ENCODE measurements at regions not wholly inside any gene's neighbourhood (a gene's known extent, or its start where the extent isn't known, plus 50 kb on each side); places are given as distances from the start of the nearest gene placed in this dataset.

DNA sequence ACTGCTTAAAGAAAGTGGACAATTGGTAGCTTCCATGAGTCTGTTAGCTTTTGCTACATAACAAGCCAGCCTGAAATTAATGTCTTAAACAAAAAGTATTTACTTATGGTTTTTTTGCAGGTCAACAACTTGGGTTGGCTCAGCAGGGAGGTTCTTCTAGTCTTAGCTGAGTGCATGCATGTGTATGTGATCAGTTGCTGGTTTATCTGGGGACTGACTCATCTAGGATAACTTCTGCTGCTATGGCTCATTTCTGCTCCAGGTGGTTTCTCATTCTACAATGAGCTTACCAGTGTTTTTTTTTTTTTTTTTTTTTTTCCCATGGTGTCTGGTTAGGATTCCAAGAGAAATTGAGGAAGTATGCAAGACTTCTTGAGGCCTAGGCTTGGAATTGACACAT lies 244.7 kb downstream of the NSUN3 start:
- no peaks in the 10 kb centered on the region for H3K27me3 ChIP-seq
- no peak overlapping the region for H3K27ac ChIP-seq
- TF ChIP-seq POLR2AphosphoS5 (IDR thresholded peaks at IDR 0.05) (no peak), POLR2A (IDR thresholded peaks at IDR 0.05) (no peak), EP300 (IDR thresholded peaks at IDR 0.05) (no peak)
- TF ChIP-seq, protein P1, sequence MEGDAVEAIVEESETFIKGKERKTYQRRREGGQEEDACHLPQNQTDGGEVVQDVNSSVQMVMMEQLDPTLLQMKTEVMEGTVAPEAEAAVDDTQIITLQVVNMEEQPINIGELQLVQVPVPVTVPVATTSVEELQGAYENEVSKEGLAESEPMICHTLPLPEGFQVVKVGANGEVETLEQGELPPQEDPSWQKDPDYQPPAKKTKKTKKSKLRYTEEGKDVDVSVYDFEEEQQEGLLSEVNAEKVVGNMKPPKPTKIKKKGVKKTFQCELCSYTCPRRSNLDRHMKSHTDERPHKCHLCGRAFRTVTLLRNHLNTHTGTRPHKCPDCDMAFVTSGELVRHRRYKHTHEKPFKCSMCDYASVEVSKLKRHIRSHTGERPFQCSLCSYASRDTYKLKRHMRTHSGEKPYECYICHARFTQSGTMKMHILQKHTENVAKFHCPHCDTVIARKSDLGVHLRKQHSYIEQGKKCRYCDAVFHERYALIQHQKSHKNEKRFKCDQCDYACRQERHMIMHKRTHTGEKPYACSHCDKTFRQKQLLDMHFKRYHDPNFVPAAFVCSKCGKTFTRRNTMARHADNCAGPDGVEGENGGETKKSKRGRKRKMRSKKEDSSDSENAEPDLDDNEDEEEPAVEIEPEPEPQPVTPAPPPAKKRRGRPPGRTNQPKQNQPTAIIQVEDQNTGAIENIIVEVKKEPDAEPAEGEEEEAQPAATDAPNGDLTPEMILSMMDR (IDR thresholded peaks at IDR 0.05), result no peak
- no peaks in the 10 kb centered on the region for H3K9me3 ChIP-seq
- H3K36me3 ChIP-seq, result no peaks in the 10 kb centered on the region
- DNase-seq (ENCODE audit: low spot score in 2 of 2), result no peak
- peaks cover 13% of the 10 kb centered on the region for H3K4me1 ChIP-seq
- no peak overlapping the region for H3K4me3 ChIP-seq

DNA sequence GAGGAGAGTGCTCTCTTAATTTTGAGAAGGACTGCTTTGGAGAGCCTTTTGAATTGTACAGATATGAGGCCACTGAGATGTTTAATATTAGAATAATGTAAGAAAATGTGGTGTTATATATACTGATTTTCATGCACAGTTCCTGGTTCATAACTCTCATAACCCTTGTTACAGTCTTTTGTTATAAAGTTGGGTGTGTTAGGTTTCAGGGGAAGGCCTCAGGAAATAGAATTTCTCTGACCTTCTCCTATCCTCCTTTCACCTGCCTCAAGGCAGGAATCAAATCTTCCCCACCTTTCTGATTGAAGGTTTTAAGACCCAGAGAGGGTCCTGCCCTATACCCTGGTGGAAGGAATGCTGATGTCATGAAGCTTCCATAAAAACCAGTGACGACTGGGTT lies 245.9 kb downstream of the NSUN3 start:
- WGBS, result 80% methylated on average over 1 of the region's 1 CpG
- TF ChIP-seq EP300 (IDR thresholded peaks at IDR 0.05) (no peak), POLR2AphosphoS5 (IDR thresholded peaks at IDR 0.05) (no peak)
- TF ChIP-seq, protein P1 (IDR thresholded peaks at IDR 0.05), result no peak
- Histone ChIP-seq H3K27ac (no peak overlapping the region), H3K9me3 (no peaks in the 10 kb centered on the region), H3K36me3 (no peaks in the 10 kb centered on the region), H3K4me1 (peaks cover 13% of the 10 kb centered on the region), H3K27me3 (no peaks in the 10 kb centered on the region), H3K4me3 (no peak overlapping the region)
- DNase-seq (ENCODE audit: low spot score in 2 of 2), result no peak

- no peaks in the 10 kb centered on the region for H3K9me3 ChIP-seq
- no peak for TF ChIP-seq POLR2A (IDR thresholded peaks at IDR 0.05)
- TF ChIP-seq POLR2AphosphoS5 (IDR thresholded peaks at IDR 0.05), result no peak
- no peak for TF ChIP-seq EP300 (IDR thresholded peaks at IDR 0.05)
- TF ChIP-seq, protein P1 (IDR thresholded peaks at IDR 0.05), result no peak
- no peaks in the 10 kb centered on the region for H3K36me3 ChIP-seq
- no peak overlapping the region for H3K27ac ChIP-seq
- no peak for DNase-seq (ENCODE audit: low spot score in 2 of 2)
- no peak overlapping the region for H3K4me3 ChIP-seq
- no peaks in the 10 kb centered on the region for H3K27me3 ChIP-seq
- H3K4me1 ChIP-seq, result peaks cover 1% of the 10 kb centered on the region
- WGBS, result 47% methylated on average over 5 of the region's 5 CpGs
Measured at GRCh38 chr3:94310341-94311135, 247.7 kb downstream of the NSUN3 start.

DNA sequence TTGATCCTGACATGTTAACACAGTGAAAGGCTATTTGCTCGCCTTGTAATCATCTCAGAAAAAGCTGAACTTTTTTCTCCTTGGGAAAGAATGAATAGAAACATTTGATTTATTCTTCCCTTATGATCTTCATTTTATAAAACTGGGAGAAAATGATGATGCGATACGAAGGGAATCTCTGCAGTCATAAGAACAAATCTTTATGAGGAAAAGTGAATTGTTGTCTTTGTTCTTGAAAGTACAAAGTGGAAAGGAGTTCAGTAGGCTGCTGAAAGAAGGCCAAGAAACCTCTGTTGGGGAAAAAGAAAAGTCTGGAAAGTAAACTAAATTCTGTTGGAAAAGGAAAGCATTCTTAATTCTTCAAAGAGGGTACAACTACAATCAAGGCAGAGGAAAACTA lies 248.8 kb downstream of the NSUN3 start:
- no peaks in the 10 kb centered on the region for H3K36me3 ChIP-seq
- DNase-seq (ENCODE audit: low spot score in 2 of 2), result no peak
- no peaks in the 10 kb centered on the region for H3K4me1 ChIP-seq
- TF ChIP-seq EP300 (IDR thresholded peaks at IDR 0.05), result no peak
- TF ChIP-seq, protein P1 (IDR thresholded peaks at IDR 0.05), result no peak
- no peak for TF ChIP-seq POLR2A (IDR thresholded peaks at IDR 0.05)
- TF ChIP-seq POLR2AphosphoS5 (IDR thresholded peaks at IDR 0.05), result no peak
- H3K9me3 ChIP-seq, result no peaks in the 10 kb centered on the region
- H3K4me3 ChIP-seq, result no peak overlapping the region
- H3K27me3 ChIP-seq, result no peaks in the 10 kb centered on the region
- no peak overlapping the region for H3K27ac ChIP-seq
- 46% methylated on average over 3 of the region's 3 CpGs for WGBS

DNA sequence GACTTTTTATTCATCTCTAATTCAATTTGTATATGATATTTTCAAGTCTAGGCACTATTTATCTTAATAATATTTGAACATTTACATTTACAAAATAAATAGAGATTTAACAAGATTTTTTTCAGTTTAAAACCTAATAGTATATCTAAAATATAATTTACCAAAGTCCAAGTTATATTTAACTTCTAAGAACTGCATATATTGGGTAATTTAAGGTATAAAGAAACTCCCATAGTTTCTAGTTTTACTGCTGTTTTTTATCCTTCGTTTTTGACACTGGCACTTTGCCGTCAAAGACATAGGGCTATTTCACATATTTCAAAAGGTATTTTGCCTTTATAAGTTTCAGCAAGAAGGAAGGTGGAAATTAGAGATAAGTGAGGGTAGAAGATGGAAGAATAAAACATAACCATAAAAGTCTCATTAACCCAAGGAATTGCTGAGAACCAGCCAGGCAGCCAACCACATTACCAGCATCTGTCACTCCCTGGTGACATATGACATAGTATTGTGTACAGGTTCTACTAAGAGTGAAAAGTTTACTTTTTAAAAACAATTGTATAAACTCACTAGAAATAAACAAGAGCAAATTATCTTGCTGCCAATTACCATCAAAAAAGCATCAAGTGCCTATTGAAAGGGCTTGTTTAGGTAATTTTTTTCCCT lies 251.5 kb downstream of the NSUN3 start:
- DNase-seq (ENCODE audit: low spot score in 2 of 2), result no peak
- WGBS, result 77% methylated on average over 2 of the region's 2 CpGs
- no peaks in the 10 kb centered on the region for H3K27me3 ChIP-seq
- H3K4me1 ChIP-seq, result no peaks in the 10 kb centered on the region
- H3K36me3 ChIP-seq, result no peaks in the 10 kb centered on the region
- H3K27ac ChIP-seq, result no peak overlapping the region
- no peak overlapping the region for H3K4me3 ChIP-seq
- TF ChIP-seq POLR2A (IDR thresholded peaks at IDR 0.05), result no peak
- TF ChIP-seq, protein P1 (IDR thresholded peaks at IDR 0.05), result no peak
- no peak for TF ChIP-seq POLR2AphosphoS5 (IDR thresholded peaks at IDR 0.05)
- no peak for TF ChIP-seq EP300 (IDR thresholded peaks at IDR 0.05)
- no peaks in the 10 kb centered on the region for H3K9me3 ChIP-seq
